IPS-NIHi7 (cell line): ENCODE measurements at regions not wholly inside any gene's neighbourhood (a gene's known extent, or its start where the extent isn't known, plus 50 kb on each side); places are given as distances from the start of the nearest gene placed in this dataset.

ENCODE experiments used
- DNase-seq: peaks from one replicate; pipeline ENCODE4 v3.0.0; 2012; ENCODE audit warnings: mixed read lengths; ENCODE audit errors: extremely low spot score

GRCh38 chr19:32171719-32172151 is 173.7 kb upstream of the ZNF507 start:
- DNase-seq = no peak

GRCh38 chr19:32172566-32173160 is 172.7 kb upstream of the ZNF507 start:
- no peak for DNase-seq

- no peak for DNase-seq
Observed at GRCh38 chr19:32173836-32174235, 171.6 kb upstream of the ZNF507 start.

GRCh38 chr19:32174386-32175113 is 170.9 kb upstream of the ZNF507 start:
- no peak for DNase-seq

GRCh38 chr19:32176591-32176990 is 168.8 kb upstream of the ZNF507 start:
- DNase-seq = no peak

GRCh38 chr19:32177686-32178085 is 167.7 kb upstream of the ZNF507 start:
- DNase-seq = no peak

GRCh38 chr19:32178401-32178800 is 167.0 kb upstream of the ZNF507 start:
- DNase-seq = no peak

- DNase-seq = no peak
Observed at GRCh38 chr19:32178956-32179355, 166.5 kb upstream of the ZNF507 start.

GRCh38 chr19:32181216-32181920 is 164.0 kb upstream of the ZNF507 start:
- DNase-seq = no peak

GRCh38 chr19:32186542-32187330 is 158.7 kb upstream of the ZNF507 start:
- no peak for DNase-seq

- DNase-seq = peak; percentile 3
Observed at GRCh38 chr19:32188921-32189320, 156.5 kb upstream of the ZNF507 start.

GRCh38 chr19:32189956-32190706 is 155.3 kb upstream of the ZNF507 start:
- no peak for DNase-seq

GRCh38 chr19:32191921-32192320 is 153.5 kb upstream of the ZNF507 start:
- DNase-seq = no peak

GRCh38 chr19:32195706-32196610 is 149.5 kb upstream of the ZNF507 start:
- DNase-seq = no peak

- DNase-seq = no peak
Observed at GRCh38 chr19:32196690-32197420, 148.6 kb upstream of the ZNF507 start.

GRCh38 chr19:32197896-32198882 is 147.2 kb upstream of the ZNF507 start:
- no peak for DNase-seq

- DNase-seq = no peak
Observed at GRCh38 chr19:32199501-32200040, 145.8 kb upstream of the ZNF507 start.
